ENCODE measurements at regions not wholly inside any gene's neighbourhood (a gene's known extent, or its start where the extent isn't known, plus 50 kb on each side); places are given as distances from the start of the nearest gene placed in this dataset.

DNA sequence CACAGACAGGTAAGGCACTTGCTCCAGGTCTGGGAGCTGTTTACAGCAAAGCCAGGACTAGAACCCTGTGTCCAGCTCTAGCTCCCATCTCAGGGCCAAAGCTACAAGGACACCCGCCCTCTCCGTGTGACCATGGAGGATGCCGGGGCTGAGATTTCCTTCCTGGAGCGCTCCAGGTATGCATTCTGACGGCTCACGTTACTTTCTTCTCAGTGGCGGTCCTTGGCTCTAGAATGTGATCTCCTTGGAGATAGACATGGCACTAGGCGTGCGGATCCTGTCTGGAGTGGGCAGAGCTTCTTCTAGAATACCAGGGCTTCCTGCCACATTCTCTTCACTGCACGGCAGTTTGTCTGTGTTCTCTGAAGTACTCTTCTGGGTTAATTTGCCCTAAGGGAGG, 185.7 kb downstream of the OPA1 start:
- WGBS (ENCODE audit: insufficient coverage): 78% methylated on average over 4 of the region's 10 CpGs
- H3K27ac Mint-ChIP-seq: no peak overlapping the region
- Histone ChIP-seq H3K4me3 (ENCODE audit: control insufficient read depth in 1 of 2, extremely low read depth in 1 of 2, low read length in 1 of 2) (no peak overlapping the region), H3K36me3 (ENCODE audit: control insufficient read depth in 2 of 2, extremely low read depth in 1 of 2, insufficient read depth in 1 of 2, low read length in 1 of 2) (no peaks in the 10 kb centered on the region), H3K27ac (ENCODE audit: low read length) (no peak overlapping the region), H3K27me3 (replicated peaks in 1 of 2; ENCODE audit: control insufficient read depth in 2 of 2, extremely low read depth in 1 of 2, insufficient read depth in 2 of 2, low read length in 1 of 2) (peaks cover 2 to 31% of the 10 kb centered on the region in 2 experiments), H3K9me3 (no peaks in the 10 kb centered on the region), H3K4me1 (ENCODE audit: control insufficient read depth in 1 of 2, extremely low read depth in 1 of 2, insufficient read depth in 2 of 2, low read length in 2 of 2) (peaks cover 0 to 6% of the 10 kb centered on the region in 2 experiments)
- peaks cover 33 to 60% of the 10 kb centered on the region in 2 donors for H3K27me3 Mint-ChIP-seq
- ATAC-seq (replicated peaks in 1 of 4) (no peak), DNase-seq (no peak)
- H3K9me3 Mint-ChIP-seq: no peaks in the 10 kb centered on the region
- H3K36me3 Mint-ChIP-seq: no peaks in the 10 kb centered on the region
- CTCF ChIA-PET: interaction anchor here in 1 of 2 donors (1.2 to 1.6 kb wide), 2 partner anchors 536 to 537 kb away, joined by 3 to 6 read pairs; no protein-coding TSS in a partner anchor
- no peak overlapping the region for H3K4me3 Mint-ChIP-seq
- peaks cover 8 to 12% (median 10%) of the 10 kb centered on the region in 3 donors for H3K4me1 Mint-ChIP-seq
- POLR2A ChIA-PET: interaction anchor here in 1 of 2 donors (0.5 kb wide), 1 partner anchor 45 kb away, joined by 5 read pairs; no protein-coding TSS in a partner anchor

DNA sequence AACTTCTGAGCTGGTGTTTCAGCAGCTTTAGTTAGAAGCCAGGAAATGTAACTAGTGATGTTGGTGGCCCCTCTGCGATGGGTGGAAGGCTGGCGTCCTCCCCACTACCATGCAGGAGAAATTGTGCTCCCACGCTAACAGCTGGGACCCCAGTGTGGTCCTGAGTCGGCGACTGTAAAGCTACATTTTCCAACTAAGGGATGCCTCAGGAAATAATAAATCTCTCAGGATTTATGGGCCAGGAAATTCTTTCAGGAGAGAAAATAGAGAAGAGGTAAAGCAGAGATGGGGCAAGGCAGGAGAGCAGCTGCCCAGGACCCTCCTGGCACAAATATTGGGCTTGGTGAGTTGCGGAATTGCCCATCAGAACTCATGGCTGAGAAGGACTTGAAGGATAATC, 186.9 kb downstream of the OPA1 start:
- H3K9me3 Mint-ChIP-seq: no peaks in the 10 kb centered on the region
- DNase-seq: no peak
- no peaks in the 10 kb centered on the region for H3K36me3 Mint-ChIP-seq
- H3K27ac Mint-ChIP-seq: no peak overlapping the region
- Histone ChIP-seq H3K27me3 (replicated peaks in 1 of 2; ENCODE audit: control insufficient read depth in 2 of 2, extremely low read depth in 1 of 2, insufficient read depth in 2 of 2, low read length in 1 of 2) (peaks cover 2 to 31% of the 10 kb centered on the region in 2 experiments), H3K9me3 (no peaks in the 10 kb centered on the region), H3K4me3 (ENCODE audit: control insufficient read depth in 1 of 2, extremely low read depth in 1 of 2, low read length in 1 of 2) (no peak overlapping the region), H3K4me1 (ENCODE audit: control insufficient read depth in 1 of 2, extremely low read depth in 1 of 2, insufficient read depth in 2 of 2, low read length in 2 of 2) (peaks cover 0 to 6% of the 10 kb centered on the region in 2 experiments), H3K27ac (ENCODE audit: low read length) (no peak overlapping the region), H3K36me3 (ENCODE audit: control insufficient read depth in 2 of 2, extremely low read depth in 1 of 2, insufficient read depth in 1 of 2, low read length in 1 of 2) (no peaks in the 10 kb centered on the region)
- no peak for ATAC-seq (replicated peaks in 1 of 4)
- no peak overlapping the region for H3K4me3 Mint-ChIP-seq
- ChIA-PET POLR2A (no interaction called here), CTCF (interaction anchor here (0.7 to 3.4 kb wide), 3 partner anchors 361 to 536 kb away, joined by 4 to 12 read pairs (median 6); no protein-coding TSS in a partner anchor)
- peaks cover 30 to 52% of the 10 kb centered on the region in 2 donors for H3K27me3 Mint-ChIP-seq
- WGBS (ENCODE audit: insufficient coverage): 30% methylated on average over 2 of the region's 6 CpGs
- peaks cover 8 to 12% (median 10%) of the 10 kb centered on the region in 3 donors for H3K4me1 Mint-ChIP-seq

DNA sequence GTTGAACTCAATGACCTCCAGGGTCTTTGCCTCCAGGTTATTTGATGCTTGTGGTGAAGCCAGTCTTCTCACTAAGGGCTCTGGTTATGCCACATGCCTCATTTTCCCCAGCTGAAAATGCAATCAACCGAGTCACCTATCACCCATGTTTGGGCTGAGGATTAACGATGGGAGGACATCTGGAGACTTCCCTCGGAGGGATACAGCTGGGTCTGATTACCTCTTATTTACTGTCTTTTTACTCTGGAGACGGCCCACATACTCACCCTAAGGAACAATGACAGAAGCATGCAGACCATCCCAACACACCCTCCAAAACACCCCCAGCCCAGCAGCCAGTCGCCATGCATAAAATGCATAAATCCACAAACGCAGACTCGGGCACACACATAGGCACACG, 187.4 kb downstream of the OPA1 start:
- Histone ChIP-seq H3K36me3 (ENCODE audit: control insufficient read depth in 2 of 2, extremely low read depth in 1 of 2, insufficient read depth in 1 of 2, low read length in 1 of 2) (no peaks in the 10 kb centered on the region), H3K27me3 (replicated peaks in 1 of 2; ENCODE audit: control insufficient read depth in 2 of 2, extremely low read depth in 1 of 2, insufficient read depth in 2 of 2, low read length in 1 of 2) (peaks cover 2 to 29% of the 10 kb centered on the region in 2 experiments), H3K4me3 (ENCODE audit: control insufficient read depth in 1 of 2, extremely low read depth in 1 of 2, low read length in 1 of 2) (no peak overlapping the region), H3K27ac (ENCODE audit: low read length) (no peak overlapping the region), H3K4me1 (ENCODE audit: control insufficient read depth in 1 of 2, extremely low read depth in 1 of 2, insufficient read depth in 2 of 2, low read length in 2 of 2) (peaks cover 0 to 6% of the 10 kb centered on the region in 2 experiments), H3K9me3 (no peaks in the 10 kb centered on the region)
- WGBS (ENCODE audit: insufficient coverage): 82% methylated on average over 6 of the region's 8 CpGs
- H3K27ac Mint-ChIP-seq: no peak overlapping the region
- peaks cover 8 to 12% (median 10%) of the 10 kb centered on the region in 3 donors for H3K4me1 Mint-ChIP-seq
- H3K9me3 Mint-ChIP-seq: no peaks in the 10 kb centered on the region
- DNase-seq (no peak), ATAC-seq (replicated peaks in 1 of 4) (no peak)
- ChIA-PET CTCF (interaction anchor here (0.6 to 3.4 kb wide), 4 partner anchors 298 to 536 kb away, joined by 4 to 15 read pairs (median 8); no protein-coding TSS in a partner anchor), POLR2A (no interaction called here)
- H3K36me3 Mint-ChIP-seq: no peaks in the 10 kb centered on the region
- H3K4me3 Mint-ChIP-seq: no peak overlapping the region
- H3K27me3 Mint-ChIP-seq: peaks cover 33 to 49% of the 10 kb centered on the region in 2 donors

DNA sequence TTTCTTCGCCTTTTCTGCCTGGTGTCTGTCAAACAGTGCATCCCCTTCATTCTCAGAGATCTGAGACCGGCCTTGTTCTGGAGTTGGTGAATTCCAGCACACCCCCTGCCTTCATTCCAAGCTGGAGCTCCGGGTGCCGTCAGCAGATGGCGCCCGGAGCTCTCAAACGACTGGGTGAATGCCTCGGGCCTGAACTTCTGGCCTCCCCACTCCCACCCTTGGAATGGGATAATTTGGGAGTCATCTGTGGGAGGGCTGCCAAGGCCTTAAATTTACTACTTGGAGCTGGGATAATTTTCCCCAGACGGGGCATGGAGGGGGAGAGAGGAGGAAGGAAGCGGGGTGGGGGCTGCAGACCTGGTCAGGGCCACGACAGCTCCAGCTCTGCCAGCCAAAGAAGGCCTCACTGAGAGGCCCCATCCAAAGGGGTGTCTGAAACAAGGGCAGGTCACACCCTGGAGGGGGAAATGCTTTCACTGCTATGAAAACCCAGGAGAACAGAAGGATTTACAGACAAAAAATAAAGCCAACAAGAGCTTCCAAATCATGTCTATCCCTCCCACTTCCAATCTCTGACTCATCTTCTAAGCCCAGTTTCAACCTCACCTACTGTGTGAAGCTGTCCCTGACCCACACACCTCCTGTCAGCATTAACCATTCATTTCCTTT, 187.9 kb downstream of the OPA1 start:
- Histone ChIP-seq H3K9me3 (no peaks in the 10 kb centered on the region), H3K27me3 (replicated peaks in 1 of 2; ENCODE audit: control insufficient read depth in 2 of 2, extremely low read depth in 1 of 2, insufficient read depth in 2 of 2, low read length in 1 of 2) (peaks cover 2 to 27% of the 10 kb centered on the region in 2 experiments), H3K4me3 (ENCODE audit: control insufficient read depth in 1 of 2, extremely low read depth in 1 of 2, low read length in 1 of 2) (no peak overlapping the region), H3K27ac (ENCODE audit: low read length) (no peak overlapping the region), H3K36me3 (ENCODE audit: control insufficient read depth in 2 of 2, extremely low read depth in 1 of 2, insufficient read depth in 1 of 2, low read length in 1 of 2) (no peaks in the 10 kb centered on the region), H3K4me1 (ENCODE audit: control insufficient read depth in 1 of 2, extremely low read depth in 1 of 2, insufficient read depth in 2 of 2, low read length in 2 of 2) (peaks cover 0 to 6% of the 10 kb centered on the region in 2 experiments)
- Mint-ChIP-seq H3K36me3 (no peaks in the 10 kb centered on the region), H3K27me3 (peaks cover 34 to 47% of the 10 kb centered on the region in 2 donors), H3K4me3 (no peak overlapping the region), H3K27ac (no peak overlapping the region), H3K9me3 (no peaks in the 10 kb centered on the region), H3K4me1 (peaks cover 8 to 10% (median 10%) of the 10 kb centered on the region in 3 donors)
- WGBS (ENCODE audit: insufficient coverage): 79% methylated on average over 4 of the region's 11 CpGs
- ChIA-PET POLR2A (no interaction called here), CTCF (interaction anchor here (0.6 to 3.4 kb wide), 5 partner anchors 13 to 535 kb away, joined by 3 to 15 read pairs (median 4); no protein-coding TSS in a partner anchor)
- ATAC-seq (replicated peaks in 1 of 4): peak in 1 of 4 experiments; percentile 32
- peak in 10 of 35 experiments; percentile 5 to 47 (median 16) for DNase-seq

DNA sequence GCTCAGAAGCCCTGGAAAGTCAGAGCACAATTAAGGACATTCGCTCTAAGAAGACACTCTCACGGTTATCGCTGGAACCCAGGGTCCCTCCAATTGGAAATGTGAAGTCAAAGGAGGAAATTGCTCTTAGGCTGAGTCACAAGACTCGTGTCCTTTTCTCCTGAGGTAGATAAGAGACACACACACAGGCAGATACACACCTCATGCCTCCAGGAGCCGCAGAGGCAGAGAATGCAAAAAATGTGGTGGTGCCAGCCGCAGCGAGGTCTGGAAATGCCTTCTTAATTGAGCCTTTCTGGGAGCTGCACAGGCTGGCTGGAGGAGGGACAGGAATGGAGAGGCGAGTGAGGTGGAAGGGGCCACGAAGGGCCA, 189.3 kb downstream of the OPA1 start:
- Mint-ChIP-seq H3K4me3 (no peak overlapping the region), H3K9me3 (no peaks in the 10 kb centered on the region), H3K36me3 (no peaks in the 10 kb centered on the region), H3K27ac (no peak overlapping the region), H3K4me1 (no peaks in the 10 kb centered on the region), H3K27me3 (peaks cover 41 to 45% of the 10 kb centered on the region in 2 donors)
- WGBS (ENCODE audit: insufficient coverage): 94% methylated on average over 4 of the region's 9 CpGs
- no peak for DNase-seq
- ChIA-PET POLR2A (no interaction called here), CTCF (interaction anchor here in 1 of 2 donors (3.4 kb wide), 1 partner anchor 534 kb away, joined by 12 read pairs; no protein-coding TSS in a partner anchor)
- Histone ChIP-seq H3K4me1 (ENCODE audit: control insufficient read depth in 1 of 2, extremely low read depth in 1 of 2, insufficient read depth in 2 of 2, low read length in 2 of 2) (no peaks in the 10 kb centered on the region), H3K27me3 (replicated peaks in 1 of 2; ENCODE audit: control insufficient read depth in 2 of 2, extremely low read depth in 1 of 2, insufficient read depth in 2 of 2, low read length in 1 of 2) (peaks cover 2 to 34% of the 10 kb centered on the region in 2 experiments), H3K4me3 (ENCODE audit: control insufficient read depth in 1 of 2, extremely low read depth in 1 of 2, low read length in 1 of 2) (no peak overlapping the region), H3K9me3 (no peaks in the 10 kb centered on the region), H3K27ac (ENCODE audit: low read length) (no peak overlapping the region), H3K36me3 (ENCODE audit: control insufficient read depth in 2 of 2, extremely low read depth in 1 of 2, insufficient read depth in 1 of 2, low read length in 1 of 2) (no peaks in the 10 kb centered on the region)
- ATAC-seq (replicated peaks in 1 of 4): no peak

DNA sequence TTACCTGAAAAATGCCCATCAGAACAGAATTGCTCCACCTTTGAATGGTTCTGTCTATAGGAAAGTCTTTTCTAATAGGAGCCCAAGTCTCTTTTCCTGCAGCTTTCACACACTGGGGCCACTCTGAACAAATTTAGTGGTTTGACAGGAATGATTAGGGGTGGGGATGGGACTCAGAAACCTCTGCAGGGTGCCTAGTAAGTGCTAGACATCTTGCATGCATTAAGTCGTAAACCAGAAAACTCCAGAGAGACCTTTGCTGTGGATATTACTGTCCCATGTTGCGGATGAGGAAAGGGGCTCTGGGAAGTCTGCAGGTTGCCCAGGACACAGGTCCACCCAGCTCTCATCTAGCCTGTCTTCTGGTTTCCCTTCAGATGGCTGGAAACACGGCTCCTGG, 189.7 kb downstream of the OPA1 start:
- Histone ChIP-seq H3K9me3 (no peaks in the 10 kb centered on the region), H3K36me3 (ENCODE audit: control insufficient read depth in 2 of 2, extremely low read depth in 1 of 2, insufficient read depth in 1 of 2, low read length in 1 of 2) (no peaks in the 10 kb centered on the region), H3K4me3 (ENCODE audit: control insufficient read depth in 1 of 2, extremely low read depth in 1 of 2, low read length in 1 of 2) (no peak overlapping the region), H3K27ac (ENCODE audit: low read length) (no peak overlapping the region), H3K4me1 (ENCODE audit: control insufficient read depth in 1 of 2, extremely low read depth in 1 of 2, insufficient read depth in 2 of 2, low read length in 2 of 2) (no peaks in the 10 kb centered on the region), H3K27me3 (replicated peaks in 1 of 2; ENCODE audit: control insufficient read depth in 2 of 2, extremely low read depth in 1 of 2, insufficient read depth in 2 of 2, low read length in 1 of 2) (peaks cover 2 to 38% of the 10 kb centered on the region in 2 experiments)
- 79% methylated on average over 3 of the region's 3 CpGs for WGBS (ENCODE audit: insufficient coverage)
- no peaks in the 10 kb centered on the region for H3K9me3 Mint-ChIP-seq
- H3K27me3 Mint-ChIP-seq: peaks cover 45% of the 10 kb centered on the region in 2 donors
- ChIA-PET CTCF (interaction anchor here in 1 of 2 donors (3.4 kb wide), 1 partner anchor 534 kb away, joined by 12 read pairs; no protein-coding TSS in a partner anchor), POLR2A (interaction anchor here in 1 of 2 donors (0.6 kb wide), 1 partner anchor 613 kb away, joined by 7 read pairs; no protein-coding TSS in a partner anchor)
- DNase-seq (no peak), ATAC-seq (replicated peaks in 1 of 4) (no peak)
- no peak overlapping the region for H3K27ac Mint-ChIP-seq
- no peak overlapping the region for H3K4me3 Mint-ChIP-seq
- no peaks in the 10 kb centered on the region for H3K4me1 Mint-ChIP-seq
- no peaks in the 10 kb centered on the region for H3K36me3 Mint-ChIP-seq
